NCI-H345 treated with DMSO at 0.1 percent for 48 hours (cell line): ENCODE measurements at regions not wholly inside any gene's neighbourhood (a gene's known extent, or its start where the extent isn't known, plus 50 kb on each side); places are given as distances from the start of the nearest gene placed in this dataset.

Experiments
- DNase-seq: peaks from one replicate; lab custom pipeline; 2025; ENCODE audit not compliant: unreplicated experiment; lab: John Stamatoyannopoulos, UW

GRCh38 chr17:79661292-79662041 is 50.6 kb upstream of the RBFOX3 start:
- DNase-seq, result no peak
